NB4 (cell line): ENCODE measurements at regions not wholly inside any gene's neighbourhood (a gene's known extent, or its start where the extent isn't known, plus 50 kb on each side); places are given as distances from the start of the nearest gene placed in this dataset.
"Not testable (repeated sequence)": the region's sequence is repeated elsewhere in the genome, so short reads cannot be mapped to it uniquely, and the experiment has no call there.

Experiments
- CTCF ChIP-seq: IDR thresholded peaks from one replicate; pipeline ENCODE4 v1.5.1; 2012; ENCODE audit warnings: low read depth, low read length
- MAX ChIP-seq: IDR thresholded peaks from 2 replicates; pipeline ENCODE4 v1.6.1; 2011; ENCODE audit warnings: low read depth, low read length
- MYC ChIP-seq: IDR thresholded peaks from 2 replicates; pipeline ENCODE4 v1.6.1; 2011; ENCODE audit warnings: low read depth, low read length
- POLR2A ChIP-seq: IDR thresholded peaks from 2 replicates; pipeline ENCODE4 v1.6.1; 2011; ENCODE audit warnings: mild to moderate bottlenecking; ENCODE audit not compliant: insufficient read length; ENCODE audit errors: extremely low read depth

GRCh38 chr12:75657354-75657753 is 145.9 kb upstream of the KRR1 start:
- TF ChIP-seq CTCF, POLR2A, MAX, MYC: not testable (repeated sequence)
